Breast epithelium (tissue), 3 donors: ENCODE measurements at regions not wholly inside any gene's neighbourhood (a gene's known extent, or its start where the extent isn't known, plus 50 kb on each side); places are given as distances from the start of the nearest gene placed in this dataset.

Experiments
- CTCF ChIP-seq, 3 donors: fragments of 450-650 bp; IDR thresholded peaks; one replicate each; pipeline ENCODE4 v1.5.1; 2016 to 2017; ENCODE audit warnings: antibody characterized with exemption in 3 of 3, mild to moderate bottlenecking in 3 of 3, moderate library complexity in 3 of 3
- POLR2A ChIP-seq: fragments of 450-650 bp; IDR thresholded peaks from one replicate; pipeline ENCODE4 v1.6.1; 2016; ENCODE audit warnings: antibody characterized with exemption, mild to moderate bottlenecking, moderate library complexity

- no peak for TF ChIP-seq CTCF (IDR thresholded peaks at IDR 0.05)
- TF ChIP-seq POLR2A: no peak
These were observed 323.1 kb downstream of the NKX6-1 start for GRCh38 chr4:84176016-84176415.
